ENCODE measurements at regions not wholly inside any gene's neighbourhood (a gene's known extent, or its start where the extent isn't known, plus 50 kb on each side); places are given as distances from the start of the nearest gene placed in this dataset.

- TF ChIP-seq CTCF (conservative IDR thresholded peaks at IDR 0.05) = no peak
- H3K27ac ChIP-seq = no peak overlapping the region
Measured at GRCh38 chr15:98480844-98481243, 167.5 kb upstream of the IGF1R start.

- TF ChIP-seq CTCF (conservative IDR thresholded peaks at IDR 0.05) (no peak), ZFX (IDR thresholded peaks at IDR 0.05) (no peak)
- no peak overlapping the region for H3K27ac ChIP-seq
Measured at GRCh38 chr15:98483575-98484130, 164.7 kb upstream of the IGF1R start.

GRCh38 chr15:98484914-98485313 lies 163.4 kb upstream of the IGF1R start:
- TF ChIP-seq CTCF (conservative IDR thresholded peaks at IDR 0.05) (no peak), ZFX (IDR thresholded peaks at IDR 0.05) (no peak)
- H3K27ac ChIP-seq = no peak overlapping the region

- TF ChIP-seq CTCF (conservative IDR thresholded peaks at IDR 0.05) (no peak), ZFX (IDR thresholded peaks at IDR 0.05) (no peak)
- H3K27ac ChIP-seq = no peak overlapping the region
Measured at GRCh38 chr15:98485451-98485850, 162.9 kb upstream of the IGF1R start.

GRCh38 chr15:98493966-98494511 lies 154.3 kb upstream of the IGF1R start:
- no peak for TF ChIP-seq CTCF (conservative IDR thresholded peaks at IDR 0.05)
- TF ChIP-seq ZFX (IDR thresholded peaks at IDR 0.05) = no peak
- no peak overlapping the region for H3K27ac ChIP-seq

GRCh38 chr15:98501192-98501591 lies 147.1 kb upstream of the IGF1R start:
- no peak overlapping the region for H3K27ac ChIP-seq
- no peak for TF ChIP-seq ZFX (IDR thresholded peaks at IDR 0.05)
- no peak for TF ChIP-seq CTCF (conservative IDR thresholded peaks at IDR 0.05)

- no peak overlapping the region for H3K27ac ChIP-seq
- no peak for TF ChIP-seq CTCF (conservative IDR thresholded peaks at IDR 0.05)
- no peak for TF ChIP-seq ZFX (IDR thresholded peaks at IDR 0.05)
Measured at GRCh38 chr15:98501632-98502031, 146.7 kb upstream of the IGF1R start.
